GM23338 (cell line): ENCODE measurements at regions not wholly inside any gene's neighbourhood (a gene's known extent, or its start where the extent isn't known, plus 50 kb on each side); places are given as distances from the start of the nearest gene placed in this dataset.

Experiments
- ATAC-seq: fragments of 200-7000 bp; cut with Tn5 transposase; 3 replicates; pipeline ENCODE4 v1.9.1; 2020
- DNase-seq: peaks from one replicate; pipeline ENCODE4 v3.0.0-alpha.2; 2015; ENCODE audit warnings: low spot score
- H2AFZ ChIP-seq: fragments of 200-600 bp; sonication (generic); 2 replicates; pipeline ENCODE4 v1.8.0; 2016; ENCODE audit warnings: antibody characterized with exemption, mild to moderate bottlenecking, moderate library complexity
- H3F3A ChIP-seq: fragments of 200-600 bp; sonication (generic); replicated peaks from 2 replicates; pipeline ENCODE4 v1.8.0; 2017; ENCODE audit warnings: antibody characterized with exemption, mixed run types, low read depth
- H3K27ac ChIP-seq: fragments of 200-600 bp; sonication (generic); 2 replicates; pipeline ENCODE4 v1.6.1; 2016; ENCODE audit warnings: low read depth
- H3K27me3 ChIP-seq: fragments of 200-600 bp; sonication (generic); 2 replicates; pipeline ENCODE4 v1.8.0; 2016; ENCODE audit warnings: mild to moderate bottlenecking, mixed run types, moderate library complexity; ENCODE audit not compliant: insufficient read depth
- H3K36me3 ChIP-seq: fragments of 200-600 bp; sonication (generic); 2 replicates; pipeline ENCODE4 v1.8.0; 2016; ENCODE audit warnings: mild to moderate bottlenecking; ENCODE audit not compliant: insufficient read depth
- H3K4me1 ChIP-seq: fragments of 200-600 bp; sonication (generic); 2 replicates; pipeline ENCODE4 v1.8.0; 2016; ENCODE audit warnings: mild to moderate bottlenecking, moderate library complexity; ENCODE audit not compliant: insufficient read depth
- H3K4me2 ChIP-seq: fragments of 200-600 bp; sonication (generic); 2 replicates; pipeline ENCODE4 v1.7.1; 2017; ENCODE audit warnings: mixed run types
- H3K4me3 ChIP-seq: fragments of 200-600 bp; sonication (generic); 2 replicates; pipeline ENCODE4 v1.6.1; 2016; ENCODE audit warnings: mixed run types
- H3K79me2 ChIP-seq: fragments of 200-600 bp; sonication (generic); replicated peaks from 2 replicates; pipeline ENCODE4 v1.8.0; 2017; ENCODE audit warnings: mild to moderate bottlenecking; ENCODE audit not compliant: insufficient read depth
- H3K9me2 ChIP-seq: fragments of 200-600 bp; sonication (generic); 2 replicates; pipeline ENCODE4 v1.8.0; 2017; ENCODE audit not compliant: insufficient read depth
- H4K20me1 ChIP-seq: fragments of 200-600 bp; sonication (generic); replicated peaks from 2 replicates; pipeline ENCODE4 v1.8.0; 2017; ENCODE audit warnings: mild to moderate bottlenecking; ENCODE audit not compliant: insufficient read depth
- H3K27ac Mint-ChIP-seq: 2 replicates; pipeline ENCODE4 v1.8.0; 2020; ENCODE audit warnings: inconsistent platforms, mild to moderate bottlenecking, moderate library complexity, mixed read lengths
- H3K27me3 Mint-ChIP-seq: 3 replicates; pipeline ENCODE4 v1.8.0; 2022; ENCODE audit warnings: low read depth, mild to moderate bottlenecking, moderate library complexity, mixed read lengths, inconsistent platforms; ENCODE audit not compliant: insufficient read depth, poor library complexity
- H3K36me3 Mint-ChIP-seq: 3 replicates; pipeline ENCODE4 v1.8.0; 2021; ENCODE audit warnings: low read depth, mild to moderate bottlenecking, inconsistent platforms, moderate library complexity, mixed read lengths
- H3K4me1 Mint-ChIP-seq: 3 replicates; pipeline ENCODE4 v1.8.0; 2020; ENCODE audit warnings: mild to moderate bottlenecking, inconsistent platforms, mixed read lengths
- H3K4me3 Mint-ChIP-seq: 3 replicates; pipeline ENCODE4 v1.8.0; 2021; ENCODE audit warnings: moderate library complexity, mild to moderate bottlenecking, inconsistent platforms, mixed read lengths
- H3K9me3 Mint-ChIP-seq: 3 replicates; pipeline ENCODE4 v1.8.0; 2020; ENCODE audit warnings: moderate library complexity, mild to moderate bottlenecking, inconsistent platforms, mixed read lengths
- CREB1 ChIP-seq: fragments of 250-450 bp; sonication (Bioruptor Pico); IDR thresholded peaks from 2 replicates; pipeline ENCODE4 v1.5.0; 2020; ENCODE audit warnings: low read depth, mild to moderate bottlenecking, moderate library complexity
- EZH2 ChIP-seq: fragments of 200-600 bp; sonication (generic); IDR thresholded peaks from one replicate; pipeline ENCODE4 v1.8.0; 2017; ENCODE audit warnings: antibody characterized with exemption, mild to moderate bottlenecking, low read depth; ENCODE audit not compliant: unreplicated experiment
- EZH2phosphoT487 ChIP-seq: fragments of 200-600 bp; sonication (generic); IDR thresholded peaks from one replicate; pipeline ENCODE4 v1.8.1; 2018; ENCODE audit warnings: antibody characterized with exemption; ENCODE audit not compliant: unreplicated experiment
- JUNB ChIP-seq: IDR thresholded peaks from one replicate; pipeline ENCODE4 v1.6.1; 2016; ENCODE audit warnings: antibody characterized with exemption; ENCODE audit not compliant: unreplicated experiment
- NANOG ChIP-seq: IDR thresholded peaks from 2 replicates; pipeline ENCODE4 v1.6.1; 2016; ENCODE audit warnings: antibody characterized with exemption, borderline replicate concordance
- POLR2AphosphoS5 ChIP-seq: IDR thresholded peaks from 2 replicates; pipeline ENCODE4 v1.6.1; 2016; ENCODE audit warnings: antibody characterized with exemption, low read depth
- STAT1 ChIP-seq: IDR thresholded peaks from one replicate; pipeline ENCODE4 v1.6.1; 2016; ENCODE audit warnings: antibody characterized with exemption; ENCODE audit not compliant: unreplicated experiment
- ZNF114 ChIP-seq: fragments of 250-450 bp; sonication (Bioruptor Pico); IDR thresholded peaks from 2 replicates; pipeline ENCODE4 v1.5.0; 2020; ENCODE audit warnings: mild to moderate bottlenecking, moderate library complexity
- ZNF331 ChIP-seq: fragments of 250-450 bp; sonication (Bioruptor Pico); IDR thresholded peaks from 2 replicates; pipeline ENCODE4 v1.5.0; 2020; ENCODE audit warnings: low read depth, mild to moderate bottlenecking, moderate library complexity
- TF ChIP-seq, protein P1 (sequence below): IDR thresholded peaks from 2 replicates; pipeline ENCODE4 v1.6.1; 2016; ENCODE audit warnings: antibody characterized with exemption
- TF ChIP-seq, protein P2 (sequence below), 2 experiments: fragments of 200-600 bp in 1 of 2; sonication (generic) in 1 of 2; conservative IDR thresholded peaks; 2 replicates each; pipeline versions ENCODE4 v1.5.1 to v1.6.1; 2016 to 2017; ENCODE audit warnings: antibody characterized with exemption in 2 of 2, low read depth in 2 of 2, mild to moderate bottlenecking in 2 of 2, moderate library complexity in 1 of 2
- TF ChIP-seq, protein P3 (sequence below): fragments of 250-450 bp; sonication (Bioruptor Pico); IDR thresholded peaks from 2 replicates; pipeline ENCODE4 v1.5.0; 2020; ENCODE audit warnings: mild to moderate bottlenecking, moderate library complexity
- TF ChIP-seq, protein P4 (sequence below): IDR thresholded peaks from one replicate; pipeline ENCODE4 v1.6.1; 2018; ENCODE audit warnings: antibody characterized with exemption; ENCODE audit not compliant: unreplicated experiment

DNA sequence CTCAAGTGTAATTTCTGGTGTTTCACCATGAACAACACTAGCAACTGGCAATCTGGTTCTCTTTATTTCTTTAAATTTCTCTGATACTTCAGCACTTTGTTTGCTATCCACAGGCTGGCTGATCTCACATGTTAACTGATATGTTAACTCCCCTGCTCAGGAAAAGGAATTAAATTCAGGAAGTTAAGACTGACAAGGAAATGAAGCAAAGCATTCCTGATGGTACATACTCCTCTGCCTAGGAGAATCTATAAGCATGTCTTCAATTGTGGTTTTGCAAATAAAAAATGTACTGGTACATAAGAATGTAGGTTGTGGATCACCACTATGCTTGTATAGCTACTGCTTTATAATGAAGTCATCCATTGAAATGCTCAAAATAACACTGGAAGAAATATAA lies 1119.2 kb upstream of the INTU start:
- H3K27me3 ChIP-seq, result no peaks in the 10 kb centered on the region
- no peaks in the 10 kb centered on the region for H3F3A ChIP-seq
- no peaks in the 10 kb centered on the region for H3K4me1 ChIP-seq
- peaks cover 3% of the 10 kb centered on the region for H3K27me3 Mint-ChIP-seq
- no peak overlapping the region for H3K4me2 ChIP-seq
- H3K27ac Mint-ChIP-seq, result peak overlapping the region; percentile 80
- ATAC-seq (no peak), DNase-seq (no peak)
- no peaks in the 10 kb centered on the region for H3K79me2 ChIP-seq
- no peak overlapping the region for H2AFZ ChIP-seq
- H3K36me3 ChIP-seq, result no peaks in the 10 kb centered on the region
- H3K9me2 ChIP-seq, result no peaks in the 10 kb centered on the region
- H3K4me3 Mint-ChIP-seq, result no peak overlapping the region
- H3K4me3 ChIP-seq, result no peak overlapping the region
- no peaks in the 10 kb centered on the region for H4K20me1 ChIP-seq
- no peaks in the 10 kb centered on the region for H3K36me3 Mint-ChIP-seq
- H3K4me1 Mint-ChIP-seq, result peaks cover 4% of the 10 kb centered on the region; the same call in 2 of the 3 replicates
- TF ChIP-seq JUNB, result no peak
- no peak for TF ChIP-seq EZH2
- no peak for TF ChIP-seq EZH2phosphoT487
- no peak for TF ChIP-seq NANOG
- TF ChIP-seq ZNF114 (CRISPR knock-in tag), result no peak
- TF ChIP-seq, protein P1, sequence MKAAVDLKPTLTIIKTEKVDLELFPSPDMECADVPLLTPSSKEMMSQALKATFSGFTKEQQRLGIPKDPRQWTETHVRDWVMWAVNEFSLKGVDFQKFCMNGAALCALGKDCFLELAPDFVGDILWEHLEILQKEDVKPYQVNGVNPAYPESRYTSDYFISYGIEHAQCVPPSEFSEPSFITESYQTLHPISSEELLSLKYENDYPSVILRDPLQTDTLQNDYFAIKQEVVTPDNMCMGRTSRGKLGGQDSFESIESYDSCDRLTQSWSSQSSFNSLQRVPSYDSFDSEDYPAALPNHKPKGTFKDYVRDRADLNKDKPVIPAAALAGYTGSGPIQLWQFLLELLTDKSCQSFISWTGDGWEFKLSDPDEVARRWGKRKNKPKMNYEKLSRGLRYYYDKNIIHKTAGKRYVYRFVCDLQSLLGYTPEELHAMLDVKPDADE, result no peak
- TF ChIP-seq POLR2AphosphoS5, result no peak
- no peak for TF ChIP-seq CREB1 (CRISPR knock-in tag)
- TF ChIP-seq, protein P2, sequence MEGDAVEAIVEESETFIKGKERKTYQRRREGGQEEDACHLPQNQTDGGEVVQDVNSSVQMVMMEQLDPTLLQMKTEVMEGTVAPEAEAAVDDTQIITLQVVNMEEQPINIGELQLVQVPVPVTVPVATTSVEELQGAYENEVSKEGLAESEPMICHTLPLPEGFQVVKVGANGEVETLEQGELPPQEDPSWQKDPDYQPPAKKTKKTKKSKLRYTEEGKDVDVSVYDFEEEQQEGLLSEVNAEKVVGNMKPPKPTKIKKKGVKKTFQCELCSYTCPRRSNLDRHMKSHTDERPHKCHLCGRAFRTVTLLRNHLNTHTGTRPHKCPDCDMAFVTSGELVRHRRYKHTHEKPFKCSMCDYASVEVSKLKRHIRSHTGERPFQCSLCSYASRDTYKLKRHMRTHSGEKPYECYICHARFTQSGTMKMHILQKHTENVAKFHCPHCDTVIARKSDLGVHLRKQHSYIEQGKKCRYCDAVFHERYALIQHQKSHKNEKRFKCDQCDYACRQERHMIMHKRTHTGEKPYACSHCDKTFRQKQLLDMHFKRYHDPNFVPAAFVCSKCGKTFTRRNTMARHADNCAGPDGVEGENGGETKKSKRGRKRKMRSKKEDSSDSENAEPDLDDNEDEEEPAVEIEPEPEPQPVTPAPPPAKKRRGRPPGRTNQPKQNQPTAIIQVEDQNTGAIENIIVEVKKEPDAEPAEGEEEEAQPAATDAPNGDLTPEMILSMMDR (conservative IDR thresholded peaks at IDR 0.05; ENCODE audit: low read depth in 2 of 2), result no peak
- no peak for TF ChIP-seq ZNF331 (CRISPR knock-in tag)
- TF ChIP-seq STAT1, result no peak
- TF ChIP-seq, protein P3, sequence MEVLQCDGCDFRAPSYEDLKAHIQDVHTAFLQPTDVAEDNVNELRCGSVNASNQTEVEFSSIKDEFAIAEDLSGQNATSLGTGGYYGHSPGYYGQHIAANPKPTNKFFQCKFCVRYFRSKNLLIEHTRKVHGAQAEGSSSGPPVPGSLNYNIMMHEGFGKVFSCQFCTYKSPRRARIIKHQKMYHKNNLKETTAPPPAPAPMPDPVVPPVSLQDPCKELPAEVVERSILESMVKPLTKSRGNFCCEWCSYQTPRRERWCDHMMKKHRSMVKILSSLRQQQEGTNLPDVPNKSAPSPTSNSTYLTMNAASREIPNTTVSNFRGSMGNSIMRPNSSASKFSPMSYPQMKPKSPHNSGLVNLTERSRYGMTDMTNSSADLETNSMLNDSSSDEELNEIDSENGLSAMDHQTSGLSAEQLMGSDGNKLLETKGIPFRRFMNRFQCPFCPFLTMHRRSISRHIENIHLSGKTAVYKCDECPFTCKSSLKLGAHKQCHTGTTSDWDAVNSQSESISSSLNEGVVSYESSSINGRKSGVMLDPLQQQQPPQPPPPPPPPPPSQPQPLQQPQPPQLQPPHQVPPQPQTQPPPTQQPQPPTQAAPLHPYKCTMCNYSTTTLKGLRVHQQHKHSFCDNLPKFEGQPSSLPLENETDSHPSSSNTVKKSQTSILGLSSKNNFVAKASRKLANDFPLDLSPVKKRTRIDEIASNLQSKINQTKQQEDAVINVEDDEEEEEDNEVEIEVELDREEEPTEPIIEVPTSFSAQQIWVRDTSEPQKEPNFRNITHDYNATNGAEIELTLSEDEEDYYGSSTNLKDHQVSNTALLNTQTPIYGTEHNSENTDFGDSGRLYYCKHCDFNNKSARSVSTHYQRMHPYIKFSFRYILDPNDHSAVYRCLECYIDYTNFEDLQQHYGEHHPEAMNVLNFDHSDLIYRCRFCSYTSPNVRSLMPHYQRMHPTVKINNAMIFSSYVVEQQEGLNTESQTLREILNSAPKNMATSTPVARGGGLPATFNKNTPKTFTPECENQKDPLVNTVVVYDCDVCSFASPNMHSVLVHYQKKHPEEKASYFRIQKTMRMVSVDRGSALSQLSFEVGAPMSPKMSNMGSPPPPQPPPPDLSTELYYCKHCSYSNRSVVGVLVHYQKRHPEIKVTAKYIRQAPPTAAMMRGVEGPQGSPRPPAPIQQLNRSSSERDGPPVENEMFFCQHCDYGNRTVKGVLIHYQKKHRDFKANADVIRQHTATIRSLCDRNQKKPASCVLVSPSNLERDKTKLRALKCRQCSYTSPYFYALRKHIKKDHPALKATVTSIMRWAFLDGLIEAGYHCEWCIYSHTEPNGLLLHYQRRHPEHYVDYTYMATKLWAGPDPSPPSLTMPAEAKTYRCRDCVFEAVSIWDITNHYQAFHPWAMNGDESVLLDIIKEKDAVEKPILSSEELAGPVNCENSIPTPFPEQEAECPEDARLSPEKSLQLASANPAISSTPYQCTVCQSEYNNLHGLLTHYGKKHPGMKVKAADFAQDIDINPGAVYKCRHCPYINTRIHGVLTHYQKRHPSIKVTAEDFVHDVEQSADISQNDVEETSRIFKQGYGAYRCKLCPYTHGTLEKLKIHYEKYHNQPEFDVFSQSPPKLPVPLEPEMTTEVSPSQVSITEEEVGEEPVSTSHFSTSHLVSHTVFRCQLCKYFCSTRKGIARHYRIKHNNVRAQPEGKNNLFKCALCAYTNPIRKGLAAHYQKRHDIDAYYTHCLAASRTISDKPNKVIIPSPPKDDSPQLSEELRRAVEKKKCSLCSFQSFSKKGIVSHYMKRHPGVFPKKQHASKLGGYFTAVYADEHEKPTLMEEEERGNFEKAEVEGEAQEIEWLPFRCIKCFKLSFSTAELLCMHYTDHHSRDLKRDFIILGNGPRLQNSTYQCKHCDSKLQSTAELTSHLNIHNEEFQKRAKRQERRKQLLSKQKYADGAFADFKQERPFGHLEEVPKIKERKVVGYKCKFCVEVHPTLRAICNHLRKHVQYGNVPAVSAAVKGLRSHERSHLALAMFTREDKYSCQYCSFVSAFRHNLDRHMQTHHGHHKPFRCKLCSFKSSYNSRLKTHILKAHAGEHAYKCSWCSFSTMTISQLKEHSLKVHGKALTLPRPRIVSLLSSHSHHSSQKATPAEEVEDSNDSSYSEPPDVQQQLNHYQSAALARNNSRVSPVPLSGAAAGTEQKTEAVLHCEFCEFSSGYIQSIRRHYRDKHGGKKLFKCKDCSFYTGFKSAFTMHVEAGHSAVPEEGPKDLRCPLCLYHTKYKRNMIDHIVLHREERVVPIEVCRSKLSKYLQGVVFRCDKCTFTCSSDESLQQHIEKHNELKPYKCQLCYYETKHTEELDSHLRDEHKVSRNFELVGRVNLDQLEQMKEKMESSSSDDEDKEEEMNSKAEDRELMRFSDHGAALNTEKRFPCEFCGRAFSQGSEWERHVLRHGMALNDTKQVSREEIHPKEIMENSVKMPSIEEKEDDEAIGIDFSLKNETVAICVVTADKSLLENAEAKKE (CRISPR knock-in tag), result no peak
- TF ChIP-seq, protein P4, sequence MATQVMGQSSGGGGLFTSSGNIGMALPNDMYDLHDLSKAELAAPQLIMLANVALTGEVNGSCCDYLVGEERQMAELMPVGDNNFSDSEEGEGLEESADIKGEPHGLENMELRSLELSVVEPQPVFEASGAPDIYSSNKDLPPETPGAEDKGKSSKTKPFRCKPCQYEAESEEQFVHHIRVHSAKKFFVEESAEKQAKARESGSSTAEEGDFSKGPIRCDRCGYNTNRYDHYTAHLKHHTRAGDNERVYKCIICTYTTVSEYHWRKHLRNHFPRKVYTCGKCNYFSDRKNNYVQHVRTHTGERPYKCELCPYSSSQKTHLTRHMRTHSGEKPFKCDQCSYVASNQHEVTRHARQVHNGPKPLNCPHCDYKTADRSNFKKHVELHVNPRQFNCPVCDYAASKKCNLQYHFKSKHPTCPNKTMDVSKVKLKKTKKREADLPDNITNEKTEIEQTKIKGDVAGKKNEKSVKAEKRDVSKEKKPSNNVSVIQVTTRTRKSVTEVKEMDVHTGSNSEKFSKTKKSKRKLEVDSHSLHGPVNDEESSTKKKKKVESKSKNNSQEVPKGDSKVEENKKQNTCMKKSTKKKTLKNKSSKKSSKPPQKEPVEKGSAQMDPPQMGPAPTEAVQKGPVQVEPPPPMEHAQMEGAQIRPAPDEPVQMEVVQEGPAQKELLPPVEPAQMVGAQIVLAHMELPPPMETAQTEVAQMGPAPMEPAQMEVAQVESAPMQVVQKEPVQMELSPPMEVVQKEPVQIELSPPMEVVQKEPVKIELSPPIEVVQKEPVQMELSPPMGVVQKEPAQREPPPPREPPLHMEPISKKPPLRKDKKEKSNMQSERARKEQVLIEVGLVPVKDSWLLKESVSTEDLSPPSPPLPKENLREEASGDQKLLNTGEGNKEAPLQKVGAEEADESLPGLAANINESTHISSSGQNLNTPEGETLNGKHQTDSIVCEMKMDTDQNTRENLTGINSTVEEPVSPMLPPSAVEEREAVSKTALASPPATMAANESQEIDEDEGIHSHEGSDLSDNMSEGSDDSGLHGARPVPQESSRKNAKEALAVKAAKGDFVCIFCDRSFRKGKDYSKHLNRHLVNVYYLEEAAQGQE, result no peak
- no peak overlapping the region for H3K27ac ChIP-seq
- H3K9me3 Mint-ChIP-seq, result no peaks in the 10 kb centered on the region
